ENCODE measurements at regions not wholly inside any gene's neighbourhood (a gene's known extent, or its start where the extent isn't known, plus 50 kb on each side); places are given as distances from the start of the nearest gene placed in this dataset.

GRCh38 chr4:174120446-174121295 is 162.8 kb downstream of the FBXO8 start:
- TF ChIP-seq CTCF (IDR thresholded peaks at IDR 0.05; ENCODE audit: insufficient read depth, low read depth, low read length) (peak; percentile 66), EZH2 (IDR thresholded peaks at IDR 0.05; ENCODE audit: insufficient read depth, low read length) (no peak)
